GM21786 (cell line): ENCODE measurements at regions not wholly inside any gene's neighbourhood (a gene's known extent, or its start where the extent isn't known, plus 50 kb on each side); places are given as distances from the start of the nearest gene placed in this dataset.

Source experiments
- ATAC-seq: cut with Tn5 transposase; IDR thresholded peaks from one replicate; pipeline ENCODE4 v1.9.1; 2021; ENCODE audit not compliant: unreplicated experiment

GRCh38 chr2:12928197-12928774, 211.6 kb downstream of the TRIB2 start:
- ATAC-seq: no peak

- ATAC-seq: no peak
Measured at GRCh38 chr2:12928775-12929401, 212.2 kb downstream of the TRIB2 start.

- ATAC-seq: no peak
Measured at GRCh38 chr2:12929758-12930157, 213.0 kb downstream of the TRIB2 start.

GRCh38 chr2:12930391-12930790, 213.7 kb downstream of the TRIB2 start:
- no peak for ATAC-seq

GRCh38 chr2:12931186-12931844, 214.6 kb downstream of the TRIB2 start:
- no peak for ATAC-seq

- no peak for ATAC-seq
Measured at GRCh38 chr2:12932192-12932591, 215.5 kb downstream of the TRIB2 start.

GRCh38 chr2:12934146-12934756, 217.5 kb downstream of the TRIB2 start:
- ATAC-seq: no peak

GRCh38 chr2:12935222-12935621, 218.5 kb downstream of the TRIB2 start:
- no peak for ATAC-seq

- no peak for ATAC-seq
Measured at GRCh38 chr2:12935796-12936195, 219.1 kb downstream of the TRIB2 start.

- ATAC-seq: no peak
Measured at GRCh38 chr2:12941203-12941602, 224.5 kb downstream of the TRIB2 start.

GRCh38 chr2:12948231-12948960, 231.7 kb downstream of the TRIB2 start:
- no peak for ATAC-seq

- ATAC-seq: no peak
Measured at GRCh38 chr2:12948961-12949353, 232.2 kb downstream of the TRIB2 start.

GRCh38 chr2:12949406-12949805, 232.7 kb downstream of the TRIB2 start:
- ATAC-seq: no peak

GRCh38 chr2:12950174-12950573, 233.4 kb downstream of the TRIB2 start:
- ATAC-seq: no peak

GRCh38 chr2:12950957-12951656, 234.4 kb downstream of the TRIB2 start:
- ATAC-seq: no peak

GRCh38 chr2:12951657-12951973, 234.9 kb downstream of the TRIB2 start:
- ATAC-seq: no peak

- no peak for ATAC-seq
Measured at GRCh38 chr2:12953596-12953995, 236.9 kb downstream of the TRIB2 start.

- ATAC-seq: no peak
Measured at GRCh38 chr2:12955864-12956263, 239.1 kb downstream of the TRIB2 start.

- ATAC-seq: no peak
Measured at GRCh38 chr2:12957251-12957650, 240.5 kb downstream of the TRIB2 start.

GRCh38 chr2:12959935-12960334, 243.2 kb downstream of the TRIB2 start:
- ATAC-seq: no peak

- ATAC-seq: no peak
Measured at GRCh38 chr2:12960671-12961070, 243.9 kb downstream of the TRIB2 start.
